HG03521 (cell line): ENCODE measurements at regions not wholly inside any gene's neighbourhood (a gene's known extent, or its start where the extent isn't known, plus 50 kb on each side); places are given as distances from the start of the nearest gene placed in this dataset.

ENCODE experiments used
- ATAC-seq: cut with Tn5 transposase; IDR thresholded peaks from one replicate; pipeline ENCODE4 v1.9.1; 2021; ENCODE audit warnings: mild to moderate bottlenecking, moderate library complexity; ENCODE audit not compliant: unreplicated experiment

DNA sequence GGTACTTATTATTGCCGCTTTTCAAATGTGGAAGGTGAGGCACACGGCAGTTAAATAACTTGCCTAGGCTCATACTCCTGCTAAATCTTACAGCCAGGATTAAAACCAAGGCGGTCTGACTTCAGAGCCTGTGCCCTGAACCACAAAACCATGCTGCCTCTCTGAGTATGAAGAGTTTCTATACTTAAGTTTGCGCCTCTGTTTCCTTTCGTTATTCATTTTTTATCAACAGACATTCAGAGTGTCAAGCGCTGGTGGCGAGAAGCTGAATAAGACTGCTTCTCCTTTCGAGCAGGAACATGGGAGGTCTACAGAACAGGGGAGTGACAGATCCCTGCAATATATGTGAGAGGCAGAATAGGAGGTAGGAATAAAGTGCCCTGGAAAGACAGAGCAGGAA, 96.0 kb upstream of the DUSP10 start:
- ATAC-seq: no peak

DNA sequence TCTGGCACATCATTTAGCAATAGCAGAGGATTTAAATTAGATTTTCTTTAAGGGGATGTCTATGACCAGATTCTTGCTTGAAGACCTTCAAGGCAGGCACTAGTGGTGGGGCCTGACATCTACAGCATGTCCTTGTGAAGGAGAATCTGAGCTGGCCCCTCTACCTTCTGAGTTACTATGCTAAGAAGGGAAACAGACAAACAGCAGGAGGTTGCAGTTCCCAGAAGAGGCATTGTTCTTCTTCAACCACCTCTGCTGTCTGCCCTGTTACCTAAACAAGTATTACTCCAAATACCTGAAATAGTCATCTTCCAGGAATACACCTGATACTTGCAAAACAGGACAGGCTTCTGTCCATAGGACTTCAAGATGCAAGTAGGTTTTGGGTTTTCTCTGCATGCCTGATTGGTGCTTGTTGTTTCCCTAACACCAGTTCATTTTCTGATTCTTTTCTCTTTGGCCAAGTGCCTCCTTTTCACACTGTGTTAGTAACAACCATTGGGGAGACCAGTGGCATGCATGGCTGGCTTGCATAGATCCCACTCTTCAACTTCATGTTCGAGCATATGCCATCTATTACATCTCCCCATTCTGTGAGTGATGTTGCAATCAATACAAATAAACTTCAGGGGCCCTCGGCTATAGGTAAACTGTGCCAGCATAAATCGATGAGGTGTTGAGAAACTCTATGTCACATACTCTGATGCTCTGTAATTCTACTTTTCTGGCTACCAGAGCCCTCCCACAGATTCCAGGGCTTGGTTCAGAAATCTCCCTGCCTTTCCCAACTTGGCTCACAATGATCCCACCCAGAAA, 93.0 kb upstream of the DUSP10 start:
- no peak for ATAC-seq

DNA sequence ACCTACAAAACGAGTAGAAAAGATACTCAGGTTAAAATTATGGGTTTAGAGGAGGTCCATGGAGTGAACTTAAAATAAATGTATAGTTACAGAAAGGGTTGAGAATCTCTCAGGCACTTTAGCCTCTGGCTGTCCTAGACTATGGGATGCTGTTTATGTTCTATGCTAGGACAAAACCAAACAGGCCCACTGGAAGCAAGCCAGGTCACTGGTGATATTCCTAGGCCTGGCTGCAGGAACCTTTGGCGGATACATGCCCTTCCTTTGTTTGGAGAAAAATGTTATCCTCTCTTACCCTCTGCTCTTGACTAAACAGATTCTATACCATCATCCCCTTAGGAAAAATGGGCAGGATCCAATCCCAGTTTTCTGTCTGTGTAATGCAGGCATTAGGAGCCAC, 90.7 kb upstream of the DUSP10 start:
- no peak for ATAC-seq

DNA sequence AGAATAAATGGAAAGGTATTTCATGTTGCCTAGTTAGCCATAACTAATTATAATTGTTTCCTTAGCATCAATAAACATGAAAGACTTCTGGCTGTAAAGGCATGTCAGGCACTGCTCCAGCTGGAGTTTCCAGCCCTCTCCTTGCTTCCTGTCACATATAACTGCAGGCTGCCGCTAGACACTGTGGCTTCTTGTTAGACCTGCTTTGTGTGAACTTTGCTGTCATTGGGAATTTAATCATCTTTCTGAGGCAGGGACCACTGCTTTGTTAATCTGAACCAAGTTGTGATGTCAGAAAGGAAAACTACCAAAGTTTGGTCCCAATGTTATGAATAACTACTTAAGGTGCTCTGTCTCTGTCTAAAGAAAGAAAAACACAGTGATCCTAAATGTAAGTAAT, 90.3 kb upstream of the DUSP10 start:
- ATAC-seq: no peak

DNA sequence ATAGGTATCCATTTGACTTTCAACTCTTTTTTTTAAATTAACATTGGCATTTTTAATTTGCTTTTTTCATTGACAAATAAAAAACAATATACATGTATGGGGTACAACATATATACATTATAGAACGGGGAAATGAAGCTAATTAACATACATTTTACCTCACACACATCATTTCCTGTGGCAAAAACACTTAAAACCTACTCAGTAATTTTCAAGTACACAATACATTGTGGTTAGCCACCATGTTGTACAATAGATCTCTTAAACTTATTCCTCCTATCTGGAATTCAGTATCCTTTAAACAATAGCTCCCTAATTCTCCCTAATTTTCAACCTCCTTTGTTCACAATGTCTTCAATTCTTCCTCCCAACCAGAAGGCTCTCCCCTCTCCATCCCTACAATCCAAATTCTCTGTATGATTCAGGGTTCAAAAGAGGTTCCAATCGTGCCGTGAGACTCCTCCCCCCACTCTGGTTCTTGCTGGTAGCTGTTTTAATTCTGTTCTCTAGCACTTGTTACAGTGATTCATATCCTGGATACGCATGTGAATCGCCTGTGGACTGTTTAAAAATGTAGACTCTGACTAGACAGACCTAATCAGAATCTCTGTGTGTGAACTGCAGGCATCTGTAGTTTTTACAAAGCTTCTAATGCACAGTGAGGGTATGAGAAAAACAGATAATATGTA, 87.6 kb upstream of the DUSP10 start:
- no peak for ATAC-seq

DNA sequence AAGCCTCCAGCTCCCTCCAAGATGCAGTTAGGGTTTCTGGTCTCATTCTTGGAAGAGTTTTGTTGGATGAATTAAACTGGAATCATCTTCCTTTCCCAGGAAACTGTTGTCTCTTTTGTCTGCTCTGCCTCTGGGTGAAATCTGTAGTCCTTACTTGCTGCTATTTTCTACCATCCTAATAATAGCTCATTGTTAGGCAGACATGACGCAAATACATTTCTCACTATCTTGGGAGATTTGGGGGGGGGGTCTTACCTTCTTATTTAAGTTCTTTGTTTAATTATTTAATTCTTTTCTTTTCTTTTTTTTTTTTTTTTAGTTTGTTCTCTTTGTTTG, 85.4 kb upstream of the DUSP10 start:
- no peak for ATAC-seq

DNA sequence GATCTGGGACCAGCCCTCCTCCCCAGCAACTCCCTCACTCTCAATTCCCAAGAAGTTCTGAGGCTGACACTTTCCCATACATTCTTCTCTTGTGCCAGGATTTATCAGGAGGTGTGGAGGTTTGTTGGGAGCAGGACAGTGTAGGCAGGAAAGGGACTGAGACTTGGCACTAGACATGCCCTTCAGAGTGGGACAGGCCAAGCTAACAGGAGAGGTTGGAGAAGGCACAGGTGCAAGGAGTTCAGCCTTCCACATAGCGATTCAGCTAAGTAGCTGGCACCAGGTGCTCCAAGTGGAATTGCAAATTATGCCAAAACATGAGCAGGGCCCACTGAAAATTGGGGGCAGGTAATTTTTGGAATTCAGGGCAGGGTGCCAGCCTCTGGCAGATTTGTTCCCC, 83.0 kb upstream of the DUSP10 start:
- ATAC-seq: no peak

DNA sequence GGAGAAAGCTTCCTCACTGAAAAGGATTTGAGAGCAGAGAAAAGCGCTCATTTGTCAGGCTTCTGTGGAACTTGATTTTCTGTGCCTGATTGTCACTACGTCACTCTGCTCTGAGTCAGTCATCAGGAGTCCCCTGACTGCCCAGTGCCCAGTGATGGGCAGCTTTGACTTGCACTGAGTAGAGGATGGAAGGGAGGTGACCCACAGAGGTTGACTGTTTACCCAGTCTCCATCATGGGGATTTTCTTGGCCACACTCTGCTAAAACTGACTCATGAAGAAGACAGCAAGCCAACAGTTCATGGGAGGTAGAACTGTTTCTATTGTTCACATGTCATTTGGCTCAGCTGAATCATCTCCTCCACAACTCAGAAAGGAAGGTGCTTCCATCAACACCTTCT, 82.1 kb upstream of the DUSP10 start:
- ATAC-seq: no peak

DNA sequence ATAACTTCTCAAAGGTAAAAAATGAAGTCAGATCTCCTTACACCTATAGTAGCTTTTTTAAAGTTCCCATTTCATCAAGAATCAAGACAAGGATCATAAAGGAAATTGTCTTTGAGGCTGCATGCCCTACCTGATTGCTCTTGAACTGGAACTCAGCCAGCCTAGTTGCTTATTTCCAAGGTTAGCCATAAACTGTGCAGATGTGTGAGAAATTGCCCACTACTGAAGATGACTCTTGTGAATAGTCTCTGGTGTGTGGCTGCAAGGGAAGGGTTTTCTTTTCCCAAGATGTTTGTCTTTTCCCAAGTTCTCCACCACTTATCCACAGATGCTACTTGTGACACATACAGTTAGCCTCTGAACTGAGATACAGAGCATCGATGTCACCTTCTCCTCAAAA, 81.7 kb upstream of the DUSP10 start:
- ATAC-seq: peak; percentile 14

DNA sequence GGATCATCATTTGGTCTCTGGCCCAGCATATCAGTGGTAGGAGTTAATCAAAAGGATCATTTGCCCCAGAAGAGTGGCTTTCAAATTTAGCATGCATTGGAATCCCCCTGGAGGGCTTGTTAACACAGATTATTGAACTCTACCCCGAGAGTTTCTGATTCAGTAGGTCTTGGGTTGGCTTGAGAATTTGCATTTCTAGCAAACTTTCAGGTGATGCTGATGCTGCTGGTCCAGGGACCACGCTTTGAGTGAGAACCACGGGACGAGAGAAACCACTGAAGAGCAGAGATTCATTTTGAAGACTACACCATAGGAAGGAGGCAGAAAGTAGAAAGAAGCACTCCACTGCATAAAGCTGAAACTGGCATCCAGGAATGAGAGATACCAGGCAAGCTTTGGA, 81.3 kb upstream of the DUSP10 start:
- ATAC-seq: peak; percentile 73

DNA sequence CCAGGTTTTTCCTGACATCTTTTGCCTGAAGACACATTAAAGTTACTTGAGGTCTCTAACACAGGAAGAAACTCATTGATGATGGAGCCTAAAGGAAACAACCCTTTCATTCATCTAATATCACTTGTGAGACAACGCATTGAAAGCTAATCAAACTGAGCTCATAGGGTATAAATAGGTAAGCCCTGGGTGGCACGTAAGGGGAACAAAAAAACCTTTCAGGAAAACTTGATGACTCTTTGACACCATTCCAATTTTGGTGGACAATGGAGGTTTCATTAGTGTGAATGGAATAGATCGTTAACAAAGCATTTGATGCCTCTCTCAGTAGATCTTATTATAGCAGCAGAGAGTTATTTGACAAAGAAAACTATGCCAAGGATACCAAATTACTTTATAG, 80.7 kb upstream of the DUSP10 start:
- no peak for ATAC-seq

DNA sequence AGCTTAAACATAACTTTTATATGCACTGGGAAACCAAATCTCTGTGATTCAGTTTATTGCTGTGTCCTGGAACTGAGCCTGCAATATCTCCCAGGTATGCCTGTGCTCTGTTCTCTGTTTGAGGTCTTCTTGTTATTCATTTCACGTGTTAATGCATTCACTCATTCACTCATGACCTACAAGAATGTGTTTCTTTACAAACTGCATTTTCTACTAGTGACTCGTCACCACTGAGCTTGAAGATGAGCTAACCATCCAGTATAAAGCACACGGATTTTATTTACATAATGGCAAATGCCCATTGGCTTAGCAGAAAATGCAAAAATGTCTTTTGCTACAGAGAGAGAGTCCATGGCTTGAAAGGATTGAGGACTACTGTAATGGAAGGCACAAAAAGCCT, 75.0 kb upstream of the DUSP10 start:
- no peak for ATAC-seq

DNA sequence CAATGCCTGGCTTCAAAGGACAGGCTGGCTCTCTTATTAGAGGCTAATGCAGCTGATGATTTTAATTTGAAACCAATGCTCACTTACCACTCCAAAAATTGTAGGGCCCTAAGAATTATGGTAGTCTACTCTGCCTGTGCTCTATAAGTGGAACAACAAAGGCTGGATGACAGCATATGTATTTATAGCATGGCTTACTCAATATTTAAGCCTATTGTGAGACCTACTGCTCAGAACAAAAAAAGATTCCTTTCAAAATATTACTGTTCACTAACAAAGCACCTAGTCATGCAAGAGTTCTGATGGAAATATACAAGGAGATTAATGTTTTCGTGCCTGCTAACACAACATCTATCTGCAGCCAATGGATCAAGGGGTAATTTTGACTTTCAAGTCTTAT, 73.8 kb upstream of the DUSP10 start:
- ATAC-seq: no peak

DNA sequence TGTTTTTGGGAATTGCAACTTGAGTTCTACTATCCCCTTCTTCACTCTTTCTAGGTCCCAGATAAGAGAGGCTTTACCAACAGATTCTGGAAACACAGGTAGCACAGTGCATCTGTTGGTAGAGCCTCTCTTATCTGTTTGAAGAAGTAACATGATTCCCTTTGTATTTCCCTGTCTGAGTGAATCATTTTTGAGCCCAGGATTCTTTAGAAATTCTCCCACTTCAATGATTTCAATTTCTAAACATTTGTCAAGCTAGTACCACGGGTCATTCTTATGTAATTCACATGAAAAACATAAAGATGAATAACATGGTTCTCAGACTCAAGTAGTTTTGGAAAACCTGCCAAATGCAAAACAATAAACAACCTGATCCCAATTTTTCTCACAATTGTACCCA, 72.0 kb upstream of the DUSP10 start:
- ATAC-seq: no peak

DNA sequence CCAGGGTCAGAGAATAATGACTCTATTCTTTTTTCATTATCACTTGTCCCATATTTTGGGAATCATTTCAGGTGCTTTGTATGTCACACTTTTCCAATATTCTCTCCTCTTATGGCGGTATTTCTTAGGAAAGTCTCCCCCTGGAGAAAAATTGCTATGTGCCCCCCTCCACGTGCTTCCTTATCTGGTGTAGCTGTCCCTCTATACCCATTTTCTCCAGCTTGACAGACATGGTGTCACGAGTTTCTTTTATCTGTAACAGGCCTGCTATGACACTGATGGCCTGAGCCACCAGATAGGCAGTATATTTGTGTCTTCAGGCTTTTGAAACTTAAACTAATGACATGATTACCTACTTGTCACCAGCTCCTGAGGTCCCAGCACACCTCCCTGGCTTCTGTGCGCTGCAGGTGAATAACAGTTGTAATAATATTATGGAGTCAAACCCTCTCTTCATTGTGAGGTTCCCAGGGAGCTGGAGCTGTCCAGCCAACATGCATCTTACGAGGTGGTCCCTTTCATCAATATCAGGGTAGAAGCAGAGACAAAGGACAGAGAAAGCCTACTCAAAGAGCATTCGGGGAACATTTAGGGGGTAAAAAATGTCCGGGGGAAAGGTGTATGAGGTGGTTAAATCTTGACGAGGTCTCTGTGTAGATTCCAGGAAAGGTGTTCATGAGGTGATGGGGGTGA, 71.2 kb upstream of the DUSP10 start:
- no peak for ATAC-seq

DNA sequence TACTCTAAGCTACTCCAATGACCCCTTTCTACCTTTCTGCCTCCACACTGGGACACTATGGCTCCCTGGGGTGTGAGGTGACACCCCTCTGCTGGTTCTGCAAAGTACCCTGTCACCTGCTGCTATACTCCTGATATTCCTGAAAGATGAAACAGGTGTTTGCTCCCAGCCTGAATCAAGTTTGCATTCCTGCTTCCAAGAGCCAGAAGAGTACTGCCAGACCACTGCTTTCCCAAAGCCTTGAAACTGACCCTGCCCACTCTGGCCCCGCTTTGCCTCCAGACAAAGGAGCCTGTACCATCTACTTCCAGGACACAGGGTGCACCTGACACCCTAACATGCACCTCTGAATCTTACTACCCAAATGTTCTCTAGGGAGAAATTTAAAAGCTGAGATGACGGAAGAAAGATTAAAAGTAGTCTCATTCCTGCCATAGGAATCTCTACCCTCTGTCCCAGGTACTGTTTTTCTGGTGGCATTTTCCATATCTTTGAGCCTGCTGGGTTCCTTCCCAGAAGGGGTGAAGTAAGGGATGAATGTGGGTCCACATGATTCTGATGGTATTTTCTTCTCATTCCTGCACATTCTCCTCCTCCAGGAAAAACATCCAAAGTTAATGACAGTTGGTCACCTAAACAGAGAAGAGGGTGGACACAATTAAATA, 70.3 kb upstream of the DUSP10 start:
- no peak for ATAC-seq

DNA sequence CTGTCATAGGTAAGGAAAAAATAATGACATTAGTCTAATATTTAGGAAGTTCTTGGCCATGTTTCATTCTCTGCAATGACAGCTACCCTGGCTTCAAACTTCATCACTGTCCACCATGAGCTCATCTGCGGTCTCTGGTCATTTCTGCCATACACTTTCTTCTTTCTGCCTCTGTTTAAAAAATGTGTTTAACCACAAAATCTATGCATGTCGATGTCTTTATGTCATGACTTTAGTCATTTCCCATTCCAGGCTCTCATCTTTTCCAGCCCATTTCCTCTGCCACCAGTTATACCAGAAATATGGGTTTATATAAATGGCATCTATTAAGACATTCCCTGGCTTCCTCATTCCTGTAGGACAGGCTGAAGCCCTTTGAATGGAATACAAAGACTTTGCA, 68.5 kb upstream of the DUSP10 start:
- ATAC-seq: no peak

DNA sequence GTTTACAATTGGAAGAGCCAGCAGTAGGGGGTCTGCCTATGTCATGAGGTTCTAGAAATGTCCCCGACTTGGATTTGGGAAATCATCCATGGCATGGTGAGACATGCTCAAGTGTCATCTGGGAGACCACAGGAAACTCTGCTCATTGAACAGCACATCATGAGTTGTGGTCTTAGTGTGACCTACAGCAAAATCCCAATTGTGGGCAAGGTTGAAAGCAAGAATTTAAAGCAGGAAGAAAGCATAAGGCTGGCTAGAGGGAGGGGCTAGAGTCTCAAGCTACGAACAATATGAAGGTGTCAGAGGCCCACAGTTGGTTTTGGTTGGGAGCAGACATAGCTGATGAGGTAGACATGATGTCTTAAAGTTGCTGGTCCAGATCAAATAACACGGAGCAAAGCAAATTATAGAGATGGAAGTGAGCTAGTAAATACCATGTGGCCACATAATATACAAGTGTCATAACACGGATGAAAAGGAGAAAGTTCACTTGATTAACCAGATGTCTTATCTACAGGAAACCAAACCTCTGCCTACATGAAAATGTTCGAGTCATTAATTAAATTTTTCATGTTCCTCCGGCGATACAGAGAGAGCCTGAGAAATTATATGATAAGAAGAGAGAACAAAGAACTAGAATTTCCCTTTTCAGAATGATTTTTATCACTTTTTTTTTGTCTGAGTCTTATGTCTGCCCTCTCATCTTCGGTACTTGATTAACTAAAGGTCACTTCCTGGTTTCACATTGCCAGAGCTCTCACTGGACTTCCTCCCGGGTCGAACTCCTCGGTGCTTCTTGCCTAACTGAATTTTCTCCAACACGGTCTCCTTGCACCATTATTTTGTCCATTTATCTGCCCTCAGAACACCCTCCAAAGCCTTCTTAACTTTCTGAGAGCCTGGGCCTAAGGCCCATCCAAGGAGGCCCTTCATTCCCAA, 67.5 kb upstream of the DUSP10 start:
- ATAC-seq: no peak

DNA sequence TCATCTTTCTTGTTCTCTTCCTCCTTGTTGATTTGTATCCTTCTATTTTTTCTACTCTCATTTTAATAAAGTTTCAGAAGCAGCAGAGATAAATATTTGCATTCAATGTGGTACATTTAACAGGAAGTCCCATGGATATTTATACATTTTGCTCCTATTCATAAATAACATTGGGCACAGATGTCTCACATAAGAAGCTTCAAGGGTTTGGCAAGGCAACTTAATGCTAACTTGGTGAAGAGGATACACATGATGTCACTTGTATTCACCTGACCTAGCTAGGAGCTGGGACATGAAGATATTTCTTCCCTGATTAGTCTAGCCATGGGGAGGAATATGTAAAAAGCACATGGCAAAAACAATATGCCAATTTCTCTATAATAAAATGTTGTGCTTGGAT, 65.1 kb upstream of the DUSP10 start:
- no peak for ATAC-seq

DNA sequence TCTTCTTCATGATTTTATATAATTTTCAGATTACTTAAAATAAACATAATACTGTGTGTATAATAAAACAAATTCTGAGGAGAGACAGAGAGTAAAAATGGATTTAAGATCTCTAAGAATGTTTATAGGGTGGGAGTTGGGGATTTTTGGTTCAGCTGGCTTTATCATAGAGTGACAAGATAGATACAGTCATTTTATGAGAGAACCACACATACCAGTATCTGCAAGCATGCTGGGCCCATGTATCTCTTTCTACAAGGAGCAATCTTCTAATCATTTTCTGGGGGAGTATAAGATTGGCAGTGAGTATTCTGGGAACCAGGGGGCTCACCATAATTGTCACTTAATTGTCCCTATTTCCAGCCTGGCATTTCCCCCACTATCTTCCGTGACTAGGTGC, 64.3 kb upstream of the DUSP10 start:
- ATAC-seq: no peak

DNA sequence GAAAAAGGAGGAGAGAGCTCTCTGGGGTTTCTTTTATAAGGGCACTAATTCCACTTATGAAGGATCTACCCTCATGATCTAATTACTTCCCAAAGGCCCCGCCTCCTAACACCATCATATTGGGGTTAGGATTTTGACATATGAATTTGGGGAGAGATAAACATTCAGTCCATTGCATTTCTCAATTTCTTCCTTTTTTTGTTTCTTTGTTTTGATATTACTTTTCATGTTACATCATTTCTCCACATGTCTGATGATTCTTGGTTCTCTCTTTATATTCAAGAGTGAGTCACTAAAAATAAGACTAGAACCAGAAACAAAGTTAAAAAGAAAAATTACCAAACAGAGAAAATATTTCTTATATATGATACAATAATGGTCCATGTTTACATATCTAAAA, 63.2 kb upstream of the DUSP10 start:
- ATAC-seq: no peak
